ENCODE measurements at regions not wholly inside any gene's neighbourhood (a gene's known extent, or its start where the extent isn't known, plus 50 kb on each side); places are given as distances from the start of the nearest gene placed in this dataset.

DNA sequence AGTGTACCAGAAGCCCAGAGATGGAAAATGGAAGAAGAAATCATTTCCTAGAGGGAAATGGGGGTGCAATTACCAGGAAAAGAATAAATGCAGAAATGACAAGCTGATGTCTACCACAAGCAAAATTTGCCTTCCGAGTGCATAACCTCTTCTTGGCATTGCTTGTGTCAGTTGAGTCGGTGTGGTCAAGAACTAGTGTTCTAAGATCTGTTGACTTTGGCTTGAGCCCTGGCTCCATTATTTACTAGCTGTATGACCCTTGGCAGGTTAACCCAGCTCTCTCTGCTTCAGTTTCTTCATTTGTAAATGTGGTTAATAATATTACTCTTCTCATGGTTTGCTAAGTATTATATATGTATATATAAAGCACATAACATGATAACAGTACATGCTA is 273.0 kb upstream of the IRX5 start:
- in situ Hi-C loops (cut with HindIII; ENCODE audit: low sequenced_read_pairs) = no loop called here
- no peak overlapping the region for H3K4me3 ChIP-seq (ENCODE audit: low read depth, low read length)
- TF ChIP-seq, protein P1, sequence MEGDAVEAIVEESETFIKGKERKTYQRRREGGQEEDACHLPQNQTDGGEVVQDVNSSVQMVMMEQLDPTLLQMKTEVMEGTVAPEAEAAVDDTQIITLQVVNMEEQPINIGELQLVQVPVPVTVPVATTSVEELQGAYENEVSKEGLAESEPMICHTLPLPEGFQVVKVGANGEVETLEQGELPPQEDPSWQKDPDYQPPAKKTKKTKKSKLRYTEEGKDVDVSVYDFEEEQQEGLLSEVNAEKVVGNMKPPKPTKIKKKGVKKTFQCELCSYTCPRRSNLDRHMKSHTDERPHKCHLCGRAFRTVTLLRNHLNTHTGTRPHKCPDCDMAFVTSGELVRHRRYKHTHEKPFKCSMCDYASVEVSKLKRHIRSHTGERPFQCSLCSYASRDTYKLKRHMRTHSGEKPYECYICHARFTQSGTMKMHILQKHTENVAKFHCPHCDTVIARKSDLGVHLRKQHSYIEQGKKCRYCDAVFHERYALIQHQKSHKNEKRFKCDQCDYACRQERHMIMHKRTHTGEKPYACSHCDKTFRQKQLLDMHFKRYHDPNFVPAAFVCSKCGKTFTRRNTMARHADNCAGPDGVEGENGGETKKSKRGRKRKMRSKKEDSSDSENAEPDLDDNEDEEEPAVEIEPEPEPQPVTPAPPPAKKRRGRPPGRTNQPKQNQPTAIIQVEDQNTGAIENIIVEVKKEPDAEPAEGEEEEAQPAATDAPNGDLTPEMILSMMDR (IDR thresholded peaks at IDR 0.05; ENCODE audit: low read depth, low read length) = no peak
- DNase-seq (ENCODE audit: low read depth, low spot score) = peak; percentile 46

DNA sequence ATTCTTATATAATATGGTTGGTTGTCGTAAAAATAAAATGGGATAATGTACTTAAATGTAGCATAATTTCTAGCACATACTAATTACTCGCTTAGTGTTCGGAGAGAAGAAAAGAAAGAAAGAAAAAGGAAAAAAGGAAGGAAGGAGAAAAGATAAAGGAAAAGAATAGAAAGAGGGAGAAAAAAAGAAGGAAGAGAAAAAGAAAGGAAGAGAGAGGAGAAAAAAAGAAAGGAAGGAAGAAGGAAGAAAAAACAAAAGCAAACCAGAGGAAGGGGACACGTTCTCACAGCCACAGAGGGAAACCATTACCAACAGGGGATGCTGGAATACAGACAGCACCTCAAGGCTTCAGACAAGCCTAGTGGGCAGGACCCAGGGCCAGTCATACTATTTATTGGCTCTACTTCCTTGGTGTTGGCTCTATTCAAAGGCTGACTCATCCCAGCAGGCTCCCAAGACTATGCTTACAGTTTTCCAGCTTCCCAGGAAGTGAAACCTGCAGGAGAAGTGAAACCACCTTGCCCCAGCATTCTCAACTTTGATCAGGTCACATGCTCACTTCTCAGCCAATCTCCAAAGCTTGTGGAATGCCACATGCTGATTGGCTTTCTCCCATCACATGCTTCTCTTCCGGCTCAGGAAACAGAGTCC is 273.5 kb upstream of the IRX5 start:
- in situ Hi-C loops (cut with HindIII; ENCODE audit: low sequenced_read_pairs) = no loop called here
- TF ChIP-seq, protein P1 (IDR thresholded peaks at IDR 0.05; ENCODE audit: low read depth, low read length) = no peak
- peak; percentile 86 for DNase-seq (ENCODE audit: low read depth, low spot score)
- H3K4me3 ChIP-seq (ENCODE audit: low read depth, low read length) = no peak overlapping the region

DNA sequence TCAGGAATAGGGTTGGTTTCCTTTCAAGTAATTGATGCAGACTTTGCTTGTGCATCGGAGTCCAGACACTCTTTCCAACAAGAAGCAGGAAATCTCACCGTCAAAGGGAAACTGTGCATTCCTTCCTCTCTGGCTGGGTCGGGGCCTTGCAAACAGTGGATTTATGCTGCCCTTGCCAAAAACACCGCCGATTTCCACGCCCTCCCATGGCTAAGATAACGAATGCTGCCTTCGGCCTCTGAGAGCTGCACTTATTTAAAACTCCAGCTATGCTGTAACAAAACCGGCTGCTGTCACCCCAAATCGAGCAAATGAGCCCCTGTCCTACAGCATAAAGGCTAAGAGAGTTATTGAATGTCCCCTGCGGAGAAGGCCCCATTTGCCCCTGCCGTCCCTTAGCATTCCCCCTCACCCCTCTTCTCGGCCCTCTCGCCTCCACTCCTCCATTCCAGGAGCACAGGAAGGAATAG is 275.5 kb upstream of the IRX5 start:
- H3K4me3 ChIP-seq (ENCODE audit: low read depth, low read length) = no peak overlapping the region
- DNase-seq (ENCODE audit: low read depth, low spot score) = peak; percentile 51
- TF ChIP-seq, protein P1 (IDR thresholded peaks at IDR 0.05; ENCODE audit: low read depth, low read length) = no peak
- in situ Hi-C loops (cut with HindIII; ENCODE audit: low sequenced_read_pairs) = no loop called here

GRCh38 chr16:54654429-54654828 is 276.2 kb upstream of the IRX5 start:
- no peak for DNase-seq (ENCODE audit: low read depth, low spot score)
- TF ChIP-seq, protein P1 (IDR thresholded peaks at IDR 0.05; ENCODE audit: low read depth, low read length) = no peak
- in situ Hi-C loops (cut with HindIII; ENCODE audit: low sequenced_read_pairs) = no loop called here
- H3K4me3 ChIP-seq (ENCODE audit: low read depth, low read length) = no peak overlapping the region

GRCh38 chr16:54652201-54652770 is 278.4 kb upstream of the IRX5 start:
- TF ChIP-seq, protein P1 (IDR thresholded peaks at IDR 0.05; ENCODE audit: low read depth, low read length) = no peak
- no peak for DNase-seq (ENCODE audit: low read depth, low spot score)
- H3K4me3 ChIP-seq (ENCODE audit: low read depth, low read length) = no peak overlapping the region
- in situ Hi-C loops (cut with HindIII; ENCODE audit: low sequenced_read_pairs) = no loop called here

- in situ Hi-C loops (cut with HindIII; ENCODE audit: low sequenced_read_pairs) = no loop called here
Observed at GRCh38 chr16:54651440-54652195, 279.0 kb upstream of the IRX5 start.

More at GRCh38 chr16:54651440-54652195, 279.0 kb upstream of the IRX5 start:
- no peak overlapping the region for H3K4me3 ChIP-seq (ENCODE audit: low read depth, low read length)
- TF ChIP-seq, protein P1 (IDR thresholded peaks at IDR 0.05; ENCODE audit: low read depth, low read length) = no peak
- DNase-seq (ENCODE audit: low read depth, low spot score) = no peak

Measured in astrocyte of the spinal cord (primary cell).